AG04449 (cell line): ENCODE measurements at regions not wholly inside any gene's neighbourhood (a gene's known extent, or its start where the extent isn't known, plus 50 kb on each side); places are given as distances from the start of the nearest gene placed in this dataset.

ENCODE experiments used
- CTCF ChIA-PET: fragments of 350-600 bp; formaldehyde crosslinking; extraction: SDS; loops from one replicate; lab custom pipeline; 2021; ENCODE audit warnings: antibody characterized with exemption; lab: Yijun Ruan, JAX
- POLR2A ChIA-PET: fragments of 400-600, 350-600 bp; formaldehyde crosslinking; extraction: SDS; loops from one replicate; lab custom pipeline; 2020; ENCODE audit warnings: antibody characterized with exemption, inconsistent platforms; lab: Yijun Ruan, JAX
- DNase-seq: peaks from one replicate; pipeline ENCODE4 v3.0.0-alpha.2; 2010; ENCODE audit warnings: low read depth, low spot score
- H3K4me3 ChIP-seq: 2 replicates; pipeline ENCODE4 v1.5.1; 2011; ENCODE audit warnings: low read depth, mild to moderate bottlenecking, control low read depth, low read length
- CTCF ChIP-seq: IDR thresholded peaks from one replicate; pipeline ENCODE4 v1.5.1; 2011; ENCODE audit warnings: mild to moderate bottlenecking, moderate library complexity, low read length, control low read depth, inconsistent platforms; ENCODE audit not compliant: insufficient read depth; ENCODE audit errors: missing control alignments

- H3K4me3 ChIP-seq = no peak overlapping the region
- no peak for TF ChIP-seq CTCF
- ChIA-PET CTCF (interaction anchor here (0.6 kb wide), 1 partner anchor 16 kb away, joined by 3 read pairs; no protein-coding TSS in a partner anchor), POLR2A (no interaction called here)
- DNase-seq = no peak
These were observed 115.4 kb upstream of the FOXG1 start for GRCh38 chr14:28651148-28651547.

- no peak for TF ChIP-seq CTCF
- no peak for DNase-seq
- POLR2A ChIA-PET = no interaction called here
- no peak overlapping the region for H3K4me3 ChIP-seq
- CTCF ChIA-PET = interaction anchor here (1.2 kb wide), 1 partner anchor 19 kb away, joined by 3 read pairs; no protein-coding TSS in a partner anchor
These were observed 113.8 kb upstream of the FOXG1 start for GRCh38 chr14:28652782-28653181.

GRCh38 chr14:28653521-28653920 lies 113.1 kb upstream of the FOXG1 start:
- DNase-seq = no peak
- CTCF ChIA-PET = no interaction called here
- POLR2A ChIA-PET = no interaction called here
- H3K4me3 ChIP-seq = no peak overlapping the region
- no peak for TF ChIP-seq CTCF

- POLR2A ChIA-PET = interaction anchor here (0.6 kb wide), 1 partner anchor 521 kb away, joined by 3 read pairs; no protein-coding TSS in a partner anchor
These were observed 109.8 kb upstream of the FOXG1 start for GRCh38 chr14:28656704-28657255.

DNA sequence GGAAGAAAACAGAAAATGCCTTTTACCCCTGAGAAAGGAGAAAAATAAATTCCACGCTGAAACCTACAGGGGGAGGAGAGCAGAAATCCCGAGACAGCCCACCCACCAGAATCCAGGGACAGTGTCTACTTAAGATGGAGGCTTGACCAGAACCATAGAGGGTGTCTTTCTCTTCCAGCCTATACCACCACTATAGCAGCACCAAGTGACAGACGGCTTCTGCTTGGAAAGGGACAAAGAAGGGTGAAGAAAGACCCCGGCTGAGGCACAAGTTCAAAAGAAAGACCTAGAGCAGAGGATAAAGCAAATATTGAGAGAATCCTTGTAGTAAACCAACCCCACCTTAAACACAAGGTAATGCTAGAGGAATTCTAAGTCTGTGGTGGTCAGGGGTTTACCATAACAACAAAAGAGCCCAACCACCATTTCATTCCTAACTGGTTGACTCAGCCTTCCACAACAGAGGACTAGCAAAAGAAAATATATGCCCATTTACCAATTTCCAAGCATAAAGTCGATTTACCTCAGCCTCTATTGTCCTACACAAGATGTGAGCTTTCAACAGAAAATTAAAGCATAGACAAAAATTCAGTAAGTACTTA lies 105.3 kb upstream of the FOXG1 start:
- ChIA-PET POLR2A (no interaction called here), CTCF (no interaction called here)
- no peak for TF ChIP-seq CTCF
- no peak for DNase-seq
- H3K4me3 ChIP-seq = no peak overlapping the region

More at GRCh38 chr14:28656704-28657255, 109.8 kb upstream of the FOXG1 start:
- H3K4me3 ChIP-seq = no peak overlapping the region
- TF ChIP-seq CTCF = no peak
- DNase-seq = no peak
- CTCF ChIA-PET = no interaction called here

GRCh38 chr14:28666961-28667360 lies 99.6 kb upstream of the FOXG1 start:
- ChIA-PET POLR2A (no interaction called here), CTCF (no interaction called here)
- no peak overlapping the region for H3K4me3 ChIP-seq
- DNase-seq = no peak
- TF ChIP-seq CTCF = no peak
